Peyer's patch (tissue), 4 donors: ENCODE measurements at regions not wholly inside any gene's neighbourhood (a gene's known extent, or its start where the extent isn't known, plus 50 kb on each side); places are given as distances from the start of the nearest gene placed in this dataset.

Source experiments
- CTCF ChIP-seq, 6 experiments: fragments of 450-650 bp in 4 of 6; fragments of 200-600 bp in 2 of 6; sonication (generic) in 1 of 6; IDR thresholded peaks; one replicate each; pipeline ENCODE4 v1.5.1; 2017 to 2019; ENCODE audit warnings: antibody characterized with exemption in 6 of 6, mild to moderate bottlenecking in 3 of 6, moderate library complexity in 1 of 6
- POLR2A ChIP-seq, 2 donors: fragments of 450-650 bp; IDR thresholded peaks; one replicate each; pipeline ENCODE4 v1.5.1; 2017; ENCODE audit warnings: antibody characterized with exemption in 2 of 2, mild to moderate bottlenecking in 2 of 2, moderate library complexity in 2 of 2

- TF ChIP-seq CTCF (IDR thresholded peaks at IDR 0.05) (no peak), POLR2A (IDR thresholded peaks at IDR 0.05) (no peak)
These were observed 83.8 kb upstream of the RASGEF1B start for GRCh38 chr4:81555489-81555888.
